ENCODE measurements at regions not wholly inside any gene's neighbourhood (a gene's known extent, or its start where the extent isn't known, plus 50 kb on each side); places are given as distances from the start of the nearest gene placed in this dataset.

- no peak for TF ChIP-seq ZBTB40 (IDR thresholded peaks at IDR 0.05)
- TF ChIP-seq ZBTB40 (CRISPR knock-in tag; IDR thresholded peaks at IDR 0.05) = no peak
- 0 out of 2 replicates have a peak, but pooled peaks have one; percentile 6 for TF ChIP-seq MAFG (tag; conservative IDR thresholded peaks at IDR 0.05)
- no peak for TF ChIP-seq ESRRA (IDR thresholded peaks at IDR 0.05; ENCODE audit: borderline replicate concordance, low read depth)
- TF ChIP-seq, protein P1, sequence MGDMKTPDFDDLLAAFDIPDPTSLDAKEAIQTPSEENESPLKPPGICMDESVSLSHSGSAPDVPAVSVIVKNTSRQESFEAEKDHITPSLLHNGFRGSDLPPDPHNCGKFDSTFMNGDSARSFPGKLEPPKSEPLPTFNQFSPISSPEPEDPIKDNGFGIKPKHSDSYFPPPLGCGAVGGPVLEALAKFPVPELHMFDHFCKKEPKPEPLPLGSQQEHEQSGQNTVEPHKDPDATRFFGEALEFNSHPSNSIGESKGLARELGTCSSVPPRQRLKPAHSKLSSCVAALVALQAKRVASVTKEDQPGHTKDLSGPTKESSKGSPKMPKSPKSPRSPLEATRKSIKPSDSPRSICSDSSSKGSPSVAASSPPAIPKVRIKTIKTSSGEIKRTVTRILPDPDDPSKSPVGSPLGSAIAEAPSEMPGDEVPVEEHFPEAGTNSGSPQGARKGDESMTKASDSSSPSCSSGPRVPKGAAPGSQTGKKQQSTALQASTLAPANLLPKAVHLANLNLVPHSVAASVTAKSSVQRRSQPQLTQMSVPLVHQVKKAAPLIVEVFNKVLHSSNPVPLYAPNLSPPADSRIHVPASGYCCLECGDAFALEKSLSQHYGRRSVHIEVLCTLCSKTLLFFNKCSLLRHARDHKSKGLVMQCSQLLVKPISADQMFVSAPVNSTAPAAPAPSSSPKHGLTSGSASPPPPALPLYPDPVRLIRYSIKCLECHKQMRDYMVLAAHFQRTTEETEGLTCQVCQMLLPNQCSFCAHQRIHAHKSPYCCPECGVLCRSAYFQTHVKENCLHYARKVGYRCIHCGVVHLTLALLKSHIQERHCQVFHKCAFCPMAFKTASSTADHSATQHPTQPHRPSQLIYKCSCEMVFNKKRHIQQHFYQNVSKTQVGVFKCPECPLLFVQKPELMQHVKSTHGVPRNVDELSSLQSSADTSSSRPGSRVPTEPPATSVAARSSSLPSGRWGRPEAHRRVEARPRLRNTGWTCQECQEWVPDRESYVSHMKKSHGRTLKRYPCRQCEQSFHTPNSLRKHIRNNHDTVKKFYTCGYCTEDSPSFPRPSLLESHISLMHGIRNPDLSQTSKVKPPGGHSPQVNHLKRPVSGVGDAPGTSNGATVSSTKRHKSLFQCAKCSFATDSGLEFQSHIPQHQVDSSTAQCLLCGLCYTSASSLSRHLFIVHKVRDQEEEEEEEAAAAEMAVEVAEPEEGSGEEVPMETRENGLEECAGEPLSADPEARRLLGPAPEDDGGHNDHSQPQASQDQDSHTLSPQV (IDR thresholded peaks at IDR 0.05) = peak; percentile 25
- TF ChIP-seq NR4A1 (CRISPR knock-in tag; IDR thresholded peaks at IDR 0.05) = no peak
- peak; percentile 67 for TF ChIP-seq NR4A1 (tag; IDR thresholded peaks at IDR 0.05)
- TF ChIP-seq ZNF717 (CRISPR knock-in tag; IDR thresholded peaks at IDR 0.05) = no peak
- 0 out of 2 replicates have a peak, but pooled peaks have one; percentile 26 for TF ChIP-seq MAX (CRISPR knock-in tag; IDR thresholded peaks at IDR 0.05)
- TF ChIP-seq CSDE1 (IDR thresholded peaks at IDR 0.05) = no peak
- no peak for TF ChIP-seq GATAD2B (IDR thresholded peaks at IDR 0.05; ENCODE audit: borderline replicate concordance)
- TF ChIP-seq SRSF9 (IDR thresholded peaks at IDR 0.05; ENCODE audit: borderline replicate concordance, low read depth, low read length) = no peak
Observed at GRCh38 chr1:234879147-234880080, 249.2 kb downstream of the TOMM20 start (continued).

All from K562 (cell line).